Colon (tissue), 2 donors: ENCODE measurements at regions not wholly inside any gene's neighbourhood (a gene's known extent, or its start where the extent isn't known, plus 50 kb on each side); places are given as distances from the start of the nearest gene placed in this dataset.
"Not testable (repeated sequence)": the region's sequence is repeated elsewhere in the genome, so short reads cannot be mapped to it uniquely, and the experiment has no call there.

ENCODE experiments used
- FAIRE-seq: peaks from 2 replicates; lab custom pipeline; 2012; peaks lifted over from hg19 to GRCh38; lab: Jason Lieb, UNC
- donor health status: control.
- donor health status: control.

GRCh38 chr5:56376128-56376527 is 143.0 kb upstream of the ANKRD55 start:
- no peak for FAIRE-seq

- no peak for FAIRE-seq
Measured at GRCh38 chr5:56375011-56375410, 141.9 kb upstream of the ANKRD55 start.

GRCh38 chr5:56372491-56372890 is 139.4 kb upstream of the ANKRD55 start:
- FAIRE-seq: not testable (repeated sequence)

- no peak for FAIRE-seq
Measured at GRCh38 chr5:56369361-56369811, 136.3 kb upstream of the ANKRD55 start.

GRCh38 chr5:56367748-56368147 is 134.6 kb upstream of the ANKRD55 start:
- no peak for FAIRE-seq

- FAIRE-seq: no peak
Measured at GRCh38 chr5:56366986-56367385, 133.9 kb upstream of the ANKRD55 start.

GRCh38 chr5:56361398-56361797 is 128.3 kb upstream of the ANKRD55 start:
- no peak for FAIRE-seq

GRCh38 chr5:56360816-56361215 is 127.7 kb upstream of the ANKRD55 start:
- FAIRE-seq: no peak

GRCh38 chr5:56359809-56360685 is 126.9 kb upstream of the ANKRD55 start:
- FAIRE-seq: no peak

GRCh38 chr5:56358703-56359681 is 125.9 kb upstream of the ANKRD55 start:
- no peak for FAIRE-seq

GRCh38 chr5:56358046-56358445 is 124.9 kb upstream of the ANKRD55 start:
- FAIRE-seq: no peak

GRCh38 chr5:56357426-56357825 is 124.3 kb upstream of the ANKRD55 start:
- no peak for FAIRE-seq

GRCh38 chr5:56356836-56357160 is 123.7 kb upstream of the ANKRD55 start:
- no peak for FAIRE-seq

- no peak for FAIRE-seq
Measured at GRCh38 chr5:56356121-56356835, 123.1 kb upstream of the ANKRD55 start.

- FAIRE-seq: no peak
Measured at GRCh38 chr5:56354836-56355235, 121.7 kb upstream of the ANKRD55 start.

GRCh38 chr5:56352808-56353590 is 119.9 kb upstream of the ANKRD55 start:
- FAIRE-seq: no peak

- FAIRE-seq: no peak
Measured at GRCh38 chr5:56350597-56351170, 117.6 kb upstream of the ANKRD55 start.

GRCh38 chr5:56350011-56350596 is 117.0 kb upstream of the ANKRD55 start:
- no peak for FAIRE-seq

- FAIRE-seq: no peak
Measured at GRCh38 chr5:56349461-56349860, 116.3 kb upstream of the ANKRD55 start.

GRCh38 chr5:56346741-56347535 is 113.8 kb upstream of the ANKRD55 start:
- no peak for FAIRE-seq
